ENCODE measurements at regions not wholly inside any gene's neighbourhood (a gene's known extent, or its start where the extent isn't known, plus 50 kb on each side); places are given as distances from the start of the nearest gene placed in this dataset.

DNA sequence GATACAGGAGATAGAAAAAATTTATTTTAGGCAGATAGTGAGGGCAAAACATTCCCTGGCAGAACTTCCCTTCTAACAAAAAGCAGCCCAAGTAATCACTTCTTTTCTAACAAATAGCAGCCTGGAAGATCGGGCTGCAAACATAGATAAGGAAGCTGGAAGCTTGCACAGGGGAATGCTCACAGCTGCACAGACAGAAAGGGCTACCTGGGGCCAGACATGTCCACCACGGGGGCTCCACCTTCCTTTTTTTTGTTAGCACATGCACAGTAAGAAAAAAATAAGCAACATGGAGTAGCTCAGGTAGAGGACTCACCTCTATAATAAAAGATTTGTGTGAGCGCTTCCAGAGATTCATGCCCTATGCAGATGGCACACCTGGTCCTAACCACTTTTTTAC is 420.5 kb downstream of the PTH2R start (continued):
- TF ChIP-seq, protein P1, sequence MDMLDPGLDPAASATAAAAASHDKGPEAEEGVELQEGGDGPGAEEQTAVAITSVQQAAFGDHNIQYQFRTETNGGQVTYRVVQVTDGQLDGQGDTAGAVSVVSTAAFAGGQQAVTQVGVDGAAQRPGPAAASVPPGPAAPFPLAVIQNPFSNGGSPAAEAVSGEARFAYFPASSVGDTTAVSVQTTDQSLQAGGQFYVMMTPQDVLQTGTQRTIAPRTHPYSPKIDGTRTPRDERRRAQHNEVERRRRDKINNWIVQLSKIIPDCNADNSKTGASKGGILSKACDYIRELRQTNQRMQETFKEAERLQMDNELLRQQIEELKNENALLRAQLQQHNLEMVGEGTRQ (IDR thresholded peaks at IDR 0.05; ENCODE audit: borderline replicate concordance, low read depth, low read length) = no peak
- no peak for TF ChIP-seq FOSL2 (IDR thresholded peaks at IDR 0.05; ENCODE audit: borderline replicate concordance, low read depth)
- TF ChIP-seq, protein P2, sequence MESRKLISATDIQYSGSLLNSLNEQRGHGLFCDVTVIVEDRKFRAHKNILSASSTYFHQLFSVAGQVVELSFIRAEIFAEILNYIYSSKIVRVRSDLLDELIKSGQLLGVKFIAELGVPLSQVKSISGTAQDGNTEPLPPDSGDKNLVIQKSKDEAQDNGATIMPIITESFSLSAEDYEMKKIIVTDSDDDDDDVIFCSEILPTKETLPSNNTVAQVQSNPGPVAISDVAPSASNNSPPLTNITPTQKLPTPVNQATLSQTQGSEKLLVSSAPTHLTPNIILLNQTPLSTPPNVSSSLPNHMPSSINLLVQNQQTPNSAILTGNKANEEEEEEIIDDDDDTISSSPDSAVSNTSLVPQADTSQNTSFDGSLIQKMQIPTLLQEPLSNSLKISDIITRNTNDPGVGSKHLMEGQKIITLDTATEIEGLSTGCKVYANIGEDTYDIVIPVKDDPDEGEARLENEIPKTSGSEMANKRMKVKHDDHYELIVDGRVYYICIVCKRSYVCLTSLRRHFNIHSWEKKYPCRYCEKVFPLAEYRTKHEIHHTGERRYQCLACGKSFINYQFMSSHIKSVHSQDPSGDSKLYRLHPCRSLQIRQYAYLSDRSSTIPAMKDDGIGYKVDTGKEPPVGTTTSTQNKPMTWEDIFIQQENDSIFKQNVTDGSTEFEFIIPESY (IDR thresholded peaks at IDR 0.05; ENCODE audit: borderline replicate concordance, low read depth) = no peak
- TF ChIP-seq JUND (IDR thresholded peaks at IDR 0.05) = no peak
- no peak for TF ChIP-seq FOXM1 (IDR thresholded peaks at IDR 0.05; ENCODE audit: low read depth)
- no peak for TF ChIP-seq TEAD4 (IDR thresholded peaks at IDR 0.05; ENCODE audit: borderline replicate concordance, insufficient read depth)
- TF ChIP-seq SMC3 (IDR thresholded peaks at IDR 0.05; ENCODE audit: low read depth, low read length) = no peak
- no peak for TF ChIP-seq RXRA (IDR thresholded peaks at IDR 0.05; ENCODE audit: borderline replicate concordance, low read depth)
- no peak for TF ChIP-seq FOXJ3 (CRISPR knock-in tag; IDR thresholded peaks at IDR 0.05)

DNA sequence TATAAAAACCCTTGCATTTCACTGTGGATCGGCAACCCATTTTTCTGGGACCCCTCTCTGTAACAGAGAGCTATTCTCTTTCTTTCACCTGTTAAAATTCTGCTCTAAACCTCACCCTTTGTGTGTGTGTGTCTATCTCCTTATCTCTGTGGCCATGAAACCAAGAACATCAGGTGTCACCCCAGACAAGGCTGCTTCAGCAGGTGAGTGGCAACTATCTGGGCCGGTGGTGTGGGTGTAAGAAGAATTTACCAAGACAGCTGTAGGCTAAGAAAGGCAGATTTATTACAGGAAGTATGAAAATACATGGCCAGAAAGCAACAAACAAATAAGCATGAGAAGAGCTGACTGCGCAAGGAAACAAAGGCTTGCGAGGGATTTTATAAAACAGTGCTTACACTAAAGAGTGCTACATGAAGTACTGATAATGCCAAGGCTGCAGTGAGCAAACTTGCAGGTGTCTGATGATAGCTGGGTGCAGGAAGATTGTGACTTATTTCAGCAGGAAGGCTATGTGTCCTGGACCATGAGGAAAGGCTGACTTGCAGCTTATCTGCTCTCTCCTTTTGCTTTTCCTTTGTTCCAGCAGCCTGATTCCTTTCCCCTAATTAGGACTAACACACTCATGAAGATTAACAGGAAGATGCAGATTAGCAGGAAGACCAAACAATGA is 421.1 kb downstream of the PTH2R start:
- Histone ChIP-seq H3K4me3 (ENCODE audit: low read depth in 2 of 2, low read length in 1 of 2) (no peak overlapping the region), H3K9ac (no peak overlapping the region), H2AFZ (ENCODE audit: low read depth) (no peak overlapping the region), H3K9me2 (no peaks in the 10 kb centered on the region), H3K27ac (ENCODE audit: low read depth in 2 of 2, low read length in 1 of 2) (no peak overlapping the region), H3K79me2 (ENCODE audit: insufficient read depth) (no peaks in the 10 kb centered on the region), H3K27me3 (ENCODE audit: insufficient read depth) (no peaks in the 10 kb centered on the region), H3F3A (replicated peaks; ENCODE audit: insufficient read depth) (no peaks in the 10 kb centered on the region), H3K4me1 (ENCODE audit: control insufficient read depth in 1 of 2, insufficient read depth in 2 of 2, low read depth in 1 of 2, low read length in 1 of 2) (no peaks in the 10 kb centered on the region), H3K36me3 (replicated peaks in 1 of 2; ENCODE audit: control insufficient read depth in 1 of 2, insufficient read depth in 2 of 2, low read length in 1 of 2) (no peaks in the 10 kb centered on the region), H3K9me3 (no peaks in the 10 kb centered on the region; the same call in 1 of the 2 replicates), H3K4me2 (no peak overlapping the region), H4K20me1 (ENCODE audit: insufficient read depth) (no peaks in the 10 kb centered on the region)
- DNase-seq = no peak
- ChIA-PET CTCF (interaction anchor here (1.2 kb wide), 1 partner anchor 504 kb away, joined by 4 read pairs; no protein-coding TSS in a partner anchor), POLR2A (no interaction called here)
- 24% methylated on average over 4 of the region's 4 CpGs for whole genome bisulfite sequencing (ENCODE audit: low lambda C conversion rate)
- TF ChIP-seq, protein P1 (IDR thresholded peaks at IDR 0.05; ENCODE audit: borderline replicate concordance, low read depth, low read length) = no peak
- TF ChIP-seq RXRA (IDR thresholded peaks at IDR 0.05; ENCODE audit: borderline replicate concordance, low read depth) = no peak
- TF ChIP-seq RAD21 (IDR thresholded peaks at IDR 0.05; ENCODE audit: low read length) = no peak
- no peak for TF ChIP-seq NRF1 (IDR thresholded peaks at IDR 0.05; ENCODE audit: low read depth, low read length)
- TF ChIP-seq JUND (IDR thresholded peaks at IDR 0.05) = no peak
- no peak for TF ChIP-seq MXI1 (IDR thresholded peaks at IDR 0.05; ENCODE audit: low read depth, low read length)
- TF ChIP-seq YY1 (IDR thresholded peaks at IDR 0.05; ENCODE audit: low read depth) = no peak
- TF ChIP-seq, protein P3, sequence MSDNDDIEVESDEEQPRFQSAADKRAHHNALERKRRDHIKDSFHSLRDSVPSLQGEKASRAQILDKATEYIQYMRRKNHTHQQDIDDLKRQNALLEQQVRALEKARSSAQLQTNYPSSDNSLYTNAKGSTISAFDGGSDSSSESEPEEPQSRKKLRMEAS (IDR thresholded peaks at IDR 0.05; ENCODE audit: low read depth) = no peak
- TF ChIP-seq, protein P4, sequence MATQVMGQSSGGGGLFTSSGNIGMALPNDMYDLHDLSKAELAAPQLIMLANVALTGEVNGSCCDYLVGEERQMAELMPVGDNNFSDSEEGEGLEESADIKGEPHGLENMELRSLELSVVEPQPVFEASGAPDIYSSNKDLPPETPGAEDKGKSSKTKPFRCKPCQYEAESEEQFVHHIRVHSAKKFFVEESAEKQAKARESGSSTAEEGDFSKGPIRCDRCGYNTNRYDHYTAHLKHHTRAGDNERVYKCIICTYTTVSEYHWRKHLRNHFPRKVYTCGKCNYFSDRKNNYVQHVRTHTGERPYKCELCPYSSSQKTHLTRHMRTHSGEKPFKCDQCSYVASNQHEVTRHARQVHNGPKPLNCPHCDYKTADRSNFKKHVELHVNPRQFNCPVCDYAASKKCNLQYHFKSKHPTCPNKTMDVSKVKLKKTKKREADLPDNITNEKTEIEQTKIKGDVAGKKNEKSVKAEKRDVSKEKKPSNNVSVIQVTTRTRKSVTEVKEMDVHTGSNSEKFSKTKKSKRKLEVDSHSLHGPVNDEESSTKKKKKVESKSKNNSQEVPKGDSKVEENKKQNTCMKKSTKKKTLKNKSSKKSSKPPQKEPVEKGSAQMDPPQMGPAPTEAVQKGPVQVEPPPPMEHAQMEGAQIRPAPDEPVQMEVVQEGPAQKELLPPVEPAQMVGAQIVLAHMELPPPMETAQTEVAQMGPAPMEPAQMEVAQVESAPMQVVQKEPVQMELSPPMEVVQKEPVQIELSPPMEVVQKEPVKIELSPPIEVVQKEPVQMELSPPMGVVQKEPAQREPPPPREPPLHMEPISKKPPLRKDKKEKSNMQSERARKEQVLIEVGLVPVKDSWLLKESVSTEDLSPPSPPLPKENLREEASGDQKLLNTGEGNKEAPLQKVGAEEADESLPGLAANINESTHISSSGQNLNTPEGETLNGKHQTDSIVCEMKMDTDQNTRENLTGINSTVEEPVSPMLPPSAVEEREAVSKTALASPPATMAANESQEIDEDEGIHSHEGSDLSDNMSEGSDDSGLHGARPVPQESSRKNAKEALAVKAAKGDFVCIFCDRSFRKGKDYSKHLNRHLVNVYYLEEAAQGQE (IDR thresholded peaks at IDR 0.05; ENCODE audit: low read depth, low read length) = no peak
- TF ChIP-seq ELF1 (IDR thresholded peaks at IDR 0.05) = no peak
- TF ChIP-seq, protein P2 (IDR thresholded peaks at IDR 0.05; ENCODE audit: borderline replicate concordance, low read depth) = no peak
- TF ChIP-seq, protein P5, sequence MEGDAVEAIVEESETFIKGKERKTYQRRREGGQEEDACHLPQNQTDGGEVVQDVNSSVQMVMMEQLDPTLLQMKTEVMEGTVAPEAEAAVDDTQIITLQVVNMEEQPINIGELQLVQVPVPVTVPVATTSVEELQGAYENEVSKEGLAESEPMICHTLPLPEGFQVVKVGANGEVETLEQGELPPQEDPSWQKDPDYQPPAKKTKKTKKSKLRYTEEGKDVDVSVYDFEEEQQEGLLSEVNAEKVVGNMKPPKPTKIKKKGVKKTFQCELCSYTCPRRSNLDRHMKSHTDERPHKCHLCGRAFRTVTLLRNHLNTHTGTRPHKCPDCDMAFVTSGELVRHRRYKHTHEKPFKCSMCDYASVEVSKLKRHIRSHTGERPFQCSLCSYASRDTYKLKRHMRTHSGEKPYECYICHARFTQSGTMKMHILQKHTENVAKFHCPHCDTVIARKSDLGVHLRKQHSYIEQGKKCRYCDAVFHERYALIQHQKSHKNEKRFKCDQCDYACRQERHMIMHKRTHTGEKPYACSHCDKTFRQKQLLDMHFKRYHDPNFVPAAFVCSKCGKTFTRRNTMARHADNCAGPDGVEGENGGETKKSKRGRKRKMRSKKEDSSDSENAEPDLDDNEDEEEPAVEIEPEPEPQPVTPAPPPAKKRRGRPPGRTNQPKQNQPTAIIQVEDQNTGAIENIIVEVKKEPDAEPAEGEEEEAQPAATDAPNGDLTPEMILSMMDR (IDR thresholded peaks at IDR 0.05) = no peak
- no peak for TF ChIP-seq FOSL2 (IDR thresholded peaks at IDR 0.05; ENCODE audit: borderline replicate concordance, low read depth)
- TF ChIP-seq EZH2phosphoT487 (IDR thresholded peaks at IDR 0.05; ENCODE audit: borderline replicate concordance, low read depth) = no peak

Data from SK-N-SH (cell line).